ENCODE measurements at regions not wholly inside any gene's neighbourhood (a gene's known extent, or its start where the extent isn't known, plus 50 kb on each side); places are given as distances from the start of the nearest gene placed in this dataset.

GRCh38 chr5:56366986-56367385 is 133.9 kb upstream of the ANKRD55 start:
- Mint-ChIP-seq H3K27me3 (peaks cover 0 to 4% of the 10 kb centered on the region in 2 donors), H3K27ac (no peak overlapping the region), H3K36me3 (peaks cover 0 to 2% (median 0%) of the 10 kb centered on the region in 3 donors), H3K9me3 (peaks cover 0 to 1% (median 0%) of the 10 kb centered on the region in 5 donors), H3K4me1 (no peaks in the 10 kb centered on the region), H3K4me3 (no peak overlapping the region)
- ChIA-PET CTCF (no interaction called here), POLR2A (no interaction called here)
- no peaks in the 10 kb centered on the region for H3K36me3 ChIP-seq (ENCODE audit: insufficient read depth, low read length)
- no peaks in the 10 kb centered on the region for H3K9me3 ChIP-seq (ENCODE audit: low read length)
- no peak for DNase-seq
- no peak overlapping the region for H3K27ac ChIP-seq (ENCODE audit: low read depth, low read length)
- H3K4me3 ChIP-seq (ENCODE audit: low read length), result no peak overlapping the region
- no peaks in the 10 kb centered on the region for H3K4me1 ChIP-seq (ENCODE audit: insufficient read depth, low read length)
- H3K27me3 ChIP-seq (ENCODE audit: insufficient read depth, low read length, poor library complexity, severe bottlenecking), result no peaks in the 10 kb centered on the region

- Mint-ChIP-seq H3K9me3 (no peaks in the 10 kb centered on the region), H3K27ac (no peak overlapping the region), H3K27me3 (peaks cover 0 to 2% of the 10 kb centered on the region in 2 donors), H3K36me3 (no peaks in the 10 kb centered on the region), H3K4me3 (no peak overlapping the region), H3K4me1 (no peaks in the 10 kb centered on the region)
- Histone ChIP-seq H3K27ac (ENCODE audit: low read depth, low read length) (no peak overlapping the region), H3K4me1 (ENCODE audit: insufficient read depth, low read length) (no peaks in the 10 kb centered on the region), H3K9me3 (ENCODE audit: low read length) (no peaks in the 10 kb centered on the region), H3K36me3 (ENCODE audit: insufficient read depth, low read length) (no peaks in the 10 kb centered on the region), H3K4me3 (ENCODE audit: low read length) (no peak overlapping the region), H3K27me3 (ENCODE audit: insufficient read depth, low read length, poor library complexity, severe bottlenecking) (no peaks in the 10 kb centered on the region)
- ChIA-PET CTCF (no interaction called here), POLR2A (no interaction called here)
- DNase-seq, result no peak
These were observed 128.3 kb upstream of the ANKRD55 start for GRCh38 chr5:56361398-56361797.

GRCh38 chr5:56360816-56361215 is 127.7 kb upstream of the ANKRD55 start:
- H3K4me3 Mint-ChIP-seq, result no peak overlapping the region
- Histone ChIP-seq H3K4me3 (ENCODE audit: low read length) (no peak overlapping the region), H3K27me3 (ENCODE audit: insufficient read depth, low read length, poor library complexity, severe bottlenecking) (no peaks in the 10 kb centered on the region), H3K36me3 (ENCODE audit: insufficient read depth, low read length) (no peaks in the 10 kb centered on the region), H3K9me3 (ENCODE audit: low read length) (no peaks in the 10 kb centered on the region), H3K4me1 (ENCODE audit: insufficient read depth, low read length) (no peaks in the 10 kb centered on the region), H3K27ac (ENCODE audit: low read depth, low read length) (no peak overlapping the region)
- CTCF ChIA-PET, result no interaction called here
- no peak overlapping the region for H3K27ac Mint-ChIP-seq
- H3K27me3 Mint-ChIP-seq, result peaks cover 0 to 2% of the 10 kb centered on the region in 2 donors
- H3K36me3 Mint-ChIP-seq, result peaks cover 0 to 1% (median 0%) of the 10 kb centered on the region in 3 donors
- H3K4me1 Mint-ChIP-seq, result no peaks in the 10 kb centered on the region
- POLR2A ChIA-PET, result no interaction called here
- no peak for DNase-seq
- H3K9me3 Mint-ChIP-seq, result no peaks in the 10 kb centered on the region

- Mint-ChIP-seq H3K27ac (no peak overlapping the region), H3K4me3 (no peak overlapping the region), H3K27me3 (peaks cover 0 to 2% of the 10 kb centered on the region in 2 donors), H3K4me1 (no peaks in the 10 kb centered on the region), H3K36me3 (peaks cover 0 to 2% (median 0%) of the 10 kb centered on the region in 3 donors), H3K9me3 (no peaks in the 10 kb centered on the region)
- H3K36me3 ChIP-seq (ENCODE audit: insufficient read depth, low read length), result no peaks in the 10 kb centered on the region
- no peak overlapping the region for H3K4me3 ChIP-seq (ENCODE audit: low read length)
- CTCF ChIA-PET, result no interaction called here
- no peaks in the 10 kb centered on the region for H3K27me3 ChIP-seq (ENCODE audit: insufficient read depth, low read length, poor library complexity, severe bottlenecking)
- POLR2A ChIA-PET, result no interaction called here
- no peak overlapping the region for H3K27ac ChIP-seq (ENCODE audit: low read depth, low read length)
- no peak for DNase-seq
- H3K4me1 ChIP-seq (ENCODE audit: insufficient read depth, low read length), result no peaks in the 10 kb centered on the region
- H3K9me3 ChIP-seq (ENCODE audit: low read length), result no peaks in the 10 kb centered on the region
These were observed 126.9 kb upstream of the ANKRD55 start for GRCh38 chr5:56359809-56360685.

- Mint-ChIP-seq H3K27me3 (peaks cover 1 to 6% of the 10 kb centered on the region in 2 donors), H3K4me3 (no peak overlapping the region), H3K36me3 (peaks cover 0 to 2% (median 0%) of the 10 kb centered on the region in 3 donors), H3K27ac (peak overlapping the region in 2 of 8 donors; percentile 23 to 80), H3K4me1 (no peaks in the 10 kb centered on the region), H3K9me3 (no peaks in the 10 kb centered on the region)
- DNase-seq, result no peak
- ChIA-PET CTCF (no interaction called here), POLR2A (no interaction called here)
- Histone ChIP-seq H3K9me3 (ENCODE audit: low read length) (no peaks in the 10 kb centered on the region), H3K4me1 (ENCODE audit: insufficient read depth, low read length) (no peaks in the 10 kb centered on the region), H3K27me3 (ENCODE audit: insufficient read depth, low read length, poor library complexity, severe bottlenecking) (no peaks in the 10 kb centered on the region), H3K27ac (ENCODE audit: low read depth, low read length) (no peak overlapping the region), H3K36me3 (ENCODE audit: insufficient read depth, low read length) (no peaks in the 10 kb centered on the region), H3K4me3 (ENCODE audit: low read length) (no peak overlapping the region)
These were observed 125.9 kb upstream of the ANKRD55 start for GRCh38 chr5:56358703-56359681.

GRCh38 chr5:56358046-56358445 is 124.9 kb upstream of the ANKRD55 start:
- Histone ChIP-seq H3K27ac (ENCODE audit: low read depth, low read length) (no peak overlapping the region), H3K4me3 (ENCODE audit: low read length) (no peak overlapping the region), H3K36me3 (ENCODE audit: insufficient read depth, low read length) (no peaks in the 10 kb centered on the region), H3K4me1 (ENCODE audit: insufficient read depth, low read length) (no peaks in the 10 kb centered on the region), H3K9me3 (ENCODE audit: low read length) (no peaks in the 10 kb centered on the region), H3K27me3 (ENCODE audit: insufficient read depth, low read length, poor library complexity, severe bottlenecking) (no peaks in the 10 kb centered on the region)
- peaks cover 1 to 6% of the 10 kb centered on the region in 2 donors for H3K27me3 Mint-ChIP-seq
- ChIA-PET CTCF (no interaction called here), POLR2A (no interaction called here)
- H3K4me1 Mint-ChIP-seq, result no peaks in the 10 kb centered on the region
- no peaks in the 10 kb centered on the region for H3K9me3 Mint-ChIP-seq
- DNase-seq, result no peak
- H3K36me3 Mint-ChIP-seq, result peaks cover 0 to 2% (median 0%) of the 10 kb centered on the region in 3 donors
- no peak overlapping the region for H3K4me3 Mint-ChIP-seq
- no peak overlapping the region for H3K27ac Mint-ChIP-seq

GRCh38 chr5:56357426-56357825 is 124.3 kb upstream of the ANKRD55 start:
- no peaks in the 10 kb centered on the region for H3K27me3 ChIP-seq (ENCODE audit: insufficient read depth, low read length, poor library complexity, severe bottlenecking)
- no peak for DNase-seq
- Mint-ChIP-seq H3K27ac (no peak overlapping the region), H3K36me3 (peaks cover 0 to 2% (median 0%) of the 10 kb centered on the region in 3 donors), H3K4me3 (no peak overlapping the region), H3K9me3 (no peaks in the 10 kb centered on the region), H3K27me3 (peaks cover 1 to 6% of the 10 kb centered on the region in 2 donors), H3K4me1 (no peaks in the 10 kb centered on the region)
- H3K4me1 ChIP-seq (ENCODE audit: insufficient read depth, low read length), result no peaks in the 10 kb centered on the region
- CTCF ChIA-PET, result no interaction called here
- no peaks in the 10 kb centered on the region for H3K36me3 ChIP-seq (ENCODE audit: insufficient read depth, low read length)
- no peak overlapping the region for H3K27ac ChIP-seq (ENCODE audit: low read depth, low read length)
- POLR2A ChIA-PET, result no interaction called here
- no peaks in the 10 kb centered on the region for H3K9me3 ChIP-seq (ENCODE audit: low read length)
- no peak overlapping the region for H3K4me3 ChIP-seq (ENCODE audit: low read length)

- POLR2A ChIA-PET, result no interaction called here
- Mint-ChIP-seq H3K4me1 (no peaks in the 10 kb centered on the region), H3K36me3 (peaks cover 0 to 2% (median 0%) of the 10 kb centered on the region in 3 donors), H3K4me3 (no peak overlapping the region), H3K27ac (peak overlapping the region in 1 of 8 donors; percentile 26), H3K9me3 (no peaks in the 10 kb centered on the region), H3K27me3 (peaks cover 1 to 6% of the 10 kb centered on the region in 2 donors)
- Histone ChIP-seq H3K27ac (ENCODE audit: low read depth, low read length) (no peak overlapping the region), H3K9me3 (ENCODE audit: low read length) (no peaks in the 10 kb centered on the region), H3K4me3 (ENCODE audit: low read length) (no peak overlapping the region), H3K27me3 (ENCODE audit: insufficient read depth, low read length, poor library complexity, severe bottlenecking) (no peaks in the 10 kb centered on the region), H3K4me1 (ENCODE audit: insufficient read depth, low read length) (no peaks in the 10 kb centered on the region), H3K36me3 (ENCODE audit: insufficient read depth, low read length) (no peaks in the 10 kb centered on the region)
- DNase-seq, result no peak
- CTCF ChIA-PET, result no interaction called here
These were observed 123.7 kb upstream of the ANKRD55 start for GRCh38 chr5:56356836-56357160.
